LNCAP (cell line): ENCODE measurements at regions not wholly inside any gene's neighbourhood (a gene's known extent, or its start where the extent isn't known, plus 50 kb on each side); places are given as distances from the start of the nearest gene placed in this dataset.

ENCODE experiments used
- TF ChIP-seq, protein P1 (sequence below): fragments of 450-650 bp; IDR thresholded peaks from 2 replicates; pipeline ENCODE4 v1.5.1; 2017; ENCODE audit warnings: mild to moderate bottlenecking

GRCh38 chr13:79966059-79966458 lies 374.9 kb downstream of the SPRY2 start:
- TF ChIP-seq, protein P1, sequence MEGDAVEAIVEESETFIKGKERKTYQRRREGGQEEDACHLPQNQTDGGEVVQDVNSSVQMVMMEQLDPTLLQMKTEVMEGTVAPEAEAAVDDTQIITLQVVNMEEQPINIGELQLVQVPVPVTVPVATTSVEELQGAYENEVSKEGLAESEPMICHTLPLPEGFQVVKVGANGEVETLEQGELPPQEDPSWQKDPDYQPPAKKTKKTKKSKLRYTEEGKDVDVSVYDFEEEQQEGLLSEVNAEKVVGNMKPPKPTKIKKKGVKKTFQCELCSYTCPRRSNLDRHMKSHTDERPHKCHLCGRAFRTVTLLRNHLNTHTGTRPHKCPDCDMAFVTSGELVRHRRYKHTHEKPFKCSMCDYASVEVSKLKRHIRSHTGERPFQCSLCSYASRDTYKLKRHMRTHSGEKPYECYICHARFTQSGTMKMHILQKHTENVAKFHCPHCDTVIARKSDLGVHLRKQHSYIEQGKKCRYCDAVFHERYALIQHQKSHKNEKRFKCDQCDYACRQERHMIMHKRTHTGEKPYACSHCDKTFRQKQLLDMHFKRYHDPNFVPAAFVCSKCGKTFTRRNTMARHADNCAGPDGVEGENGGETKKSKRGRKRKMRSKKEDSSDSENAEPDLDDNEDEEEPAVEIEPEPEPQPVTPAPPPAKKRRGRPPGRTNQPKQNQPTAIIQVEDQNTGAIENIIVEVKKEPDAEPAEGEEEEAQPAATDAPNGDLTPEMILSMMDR = no peak

- TF ChIP-seq, protein P1 = no peak
Measured at GRCh38 chr13:79946556-79946955, 394.4 kb downstream of the SPRY2 start.

DNA sequence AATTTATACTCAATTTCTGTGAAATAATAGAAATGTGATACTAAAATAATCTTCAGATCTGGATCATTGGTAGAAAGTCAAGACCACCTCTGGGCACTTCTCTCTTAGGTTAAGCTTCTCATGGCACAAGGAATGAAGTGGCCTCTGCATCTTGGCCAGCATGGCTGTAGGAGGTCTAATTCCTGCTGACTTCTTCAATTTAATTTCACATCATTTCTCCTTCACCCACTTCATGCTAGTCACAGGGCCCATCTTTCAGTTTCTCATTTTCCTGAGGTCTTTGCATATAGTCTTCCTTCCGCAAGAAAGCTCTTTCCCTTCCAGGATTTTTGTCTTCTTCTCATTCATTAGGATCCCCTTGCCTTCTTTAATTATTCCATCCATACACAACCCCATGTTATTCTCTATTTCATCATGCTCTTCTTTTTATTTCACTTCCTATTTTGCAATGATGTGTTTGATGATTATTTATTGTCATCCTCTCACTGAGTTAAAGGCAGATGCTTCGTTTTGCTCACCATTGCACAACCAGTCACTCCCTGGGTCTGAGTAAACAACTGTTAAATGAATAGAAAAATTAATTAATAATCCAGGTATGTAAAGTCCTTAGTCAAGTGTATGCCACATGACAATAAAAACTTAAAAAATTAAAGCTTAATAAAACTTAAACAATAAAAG lies 397.4 kb downstream of the SPRY2 start:
- TF ChIP-seq, protein P1 = no peak

DNA sequence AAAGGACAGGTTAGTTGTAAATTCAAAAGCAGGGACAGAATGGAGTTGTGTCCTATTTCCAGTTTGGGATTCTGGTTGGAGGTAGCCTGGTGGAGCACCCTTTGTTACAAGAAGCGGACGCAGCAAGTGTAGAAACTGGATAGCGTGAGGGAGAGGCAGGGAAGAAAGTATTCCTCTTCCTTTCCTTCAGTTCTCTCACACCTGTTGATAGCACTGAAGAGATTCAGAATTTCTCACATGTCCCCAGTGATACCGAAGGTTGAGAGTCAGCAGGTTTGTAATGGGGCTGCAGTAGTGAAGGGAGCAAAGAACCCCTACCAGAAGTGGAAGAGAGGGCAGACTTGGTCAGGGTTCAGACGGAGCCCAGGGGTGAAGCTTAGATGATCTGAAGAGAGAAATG lies 399.2 kb downstream of the SPRY2 start:
- TF ChIP-seq, protein P1 = no peak

GRCh38 chr13:79939689-79940088 lies 401.2 kb downstream of the SPRY2 start:
- TF ChIP-seq, protein P1 = no peak

- TF ChIP-seq, protein P1 = no peak
Measured at GRCh38 chr13:79937771-79938216, 403.1 kb downstream of the SPRY2 start.

DNA sequence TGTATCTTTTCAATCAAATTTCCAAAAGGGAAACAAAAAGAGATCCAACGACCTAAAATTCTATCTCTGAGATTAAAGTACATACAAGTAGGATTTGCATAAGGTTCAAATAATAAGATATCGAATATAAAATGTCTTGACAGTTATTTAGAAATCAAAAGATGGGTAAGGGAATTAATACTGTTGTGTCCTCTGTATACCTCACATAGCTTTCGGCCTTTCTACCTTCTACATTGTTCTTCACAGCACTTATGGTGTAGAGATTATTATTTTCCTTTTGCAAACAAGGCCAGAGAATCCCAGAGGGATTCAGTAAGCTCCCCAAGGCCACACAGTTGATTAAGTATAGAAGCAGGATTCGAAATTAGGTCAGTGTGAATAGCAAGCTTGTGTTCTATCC lies 403.6 kb downstream of the SPRY2 start:
- TF ChIP-seq, protein P1 = no peak
